ENCODE measurements at regions not wholly inside any gene's neighbourhood (a gene's known extent, or its start where the extent isn't known, plus 50 kb on each side); places are given as distances from the start of the nearest gene placed in this dataset.

DNA sequence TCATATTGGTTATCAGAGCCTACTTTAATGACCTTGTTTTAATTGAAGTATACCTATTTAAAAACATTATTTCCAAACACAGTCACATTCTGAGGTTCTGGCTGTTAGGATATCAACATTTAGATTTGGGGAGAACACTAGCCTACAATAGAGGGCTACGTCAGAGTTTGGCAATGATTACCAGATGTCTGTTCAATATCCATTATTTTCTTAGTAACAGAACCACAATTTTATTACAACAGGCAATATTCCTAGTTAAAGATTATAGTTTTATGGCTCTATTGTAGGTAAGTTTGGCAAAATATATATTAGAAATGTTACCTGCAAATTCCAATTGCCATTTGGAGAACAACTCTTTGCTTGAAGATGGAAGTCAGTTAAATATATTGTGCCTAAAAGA is 1163.1 kb upstream of the MIR17HG start:
- Histone ChIP-seq H3K9me3 (ENCODE audit: control insufficient read depth in 1 of 2, insufficient read depth in 1 of 2, low read depth in 1 of 2, low read length in 2 of 2) (no peaks in the 10 kb centered on the region; a peak in 1 of 4 replicates), H4K20me1 (ENCODE audit: insufficient read depth) (no peaks in the 10 kb centered on the region), H3K27ac (ENCODE audit: low read depth, low read length) (no peak overlapping the region), H3K27me3 (ENCODE audit: insufficient read depth, low read length) (no peaks in the 10 kb centered on the region), H3K9ac (ENCODE audit: low read length) (no peak overlapping the region), H2AFZ (ENCODE audit: low read depth, low read length, poor library complexity, severe bottlenecking) (no peak overlapping the region), H3K4me2 (ENCODE audit: low read length) (no peak overlapping the region), H3K4me1 (ENCODE audit: control insufficient read depth in 1 of 2, insufficient read depth in 2 of 2, low read length in 2 of 2) (no peaks in the 10 kb centered on the region), H3K4me3 (replicated peaks in 1 of 2; ENCODE audit: low read depth in 1 of 2, low read length in 2 of 2) (no peak overlapping the region), H3K9me2 (ENCODE audit: insufficient read depth) (no peaks in the 10 kb centered on the region), H3K79me2 (ENCODE audit: insufficient read depth, low read length) (no peaks in the 10 kb centered on the region), H3K36me3 (ENCODE audit: control insufficient read depth in 1 of 2, insufficient read depth in 2 of 2, low read length in 2 of 2) (no peaks in the 10 kb centered on the region)
- intact Hi-C loops (cut with micrococcal nuclease), result no loop called here
- CTCF ChIA-PET, result no interaction called here
- DNase-seq (ENCODE audit: low read depth, low spot score) (no peak), ATAC-seq (no peak)
- POLR2A ChIA-PET, result no interaction called here
- BruUV-seq (replicated peaks), result no TSS peak
- RAD21 ChIA-PET (ENCODE audit: low non-redundant PET in 1 of 2, low total read pairs in 2 of 2, uncharacterized antibody in 2 of 2, unreplicated experiment in 2 of 2), result no interaction called here
- TF ChIP-seq TCF7L2 (IDR thresholded peaks at IDR 0.05; ENCODE audit: borderline replicate concordance, extremely low read depth, insufficient read depth, insufficient read length) (no peak), ZNF274 (IDR thresholded peaks at IDR 0.05; ENCODE audit: low read depth, low read length) (no peak), RAD21 (IDR thresholded peaks at IDR 0.05; ENCODE audit: low read depth) (no peak), POLR2AphosphoS5 (IDR thresholded peaks at IDR 0.05; ENCODE audit: low read depth, low read length) (no peak), ELF1 (IDR thresholded peaks at IDR 0.05; ENCODE audit: borderline replicate concordance, low read depth) (no peak), EZH2 (IDR thresholded peaks at IDR 0.05) (no peak), SIN3A (IDR thresholded peaks at IDR 0.05; ENCODE audit: low read depth) (no peak), EGR1 (IDR thresholded peaks at IDR 0.05; ENCODE audit: low read depth) (no peak), SP1 (IDR thresholded peaks at IDR 0.05; ENCODE audit: low read depth) (no peak), ZFX (IDR thresholded peaks at IDR 0.05) (no peak), EZH2phosphoT487 (IDR thresholded peaks at IDR 0.05; ENCODE audit: borderline replicate concordance) (no peak), JUND (IDR thresholded peaks at IDR 0.05) (no peak), SRF (IDR thresholded peaks at IDR 0.05; ENCODE audit: low read depth) (no peak), YY1 (IDR thresholded peaks at IDR 0.05; ENCODE audit: extremely low read depth, insufficient replicate concordance, low read depth, low read length) (no peak)
- TF ChIP-seq, protein P1, sequence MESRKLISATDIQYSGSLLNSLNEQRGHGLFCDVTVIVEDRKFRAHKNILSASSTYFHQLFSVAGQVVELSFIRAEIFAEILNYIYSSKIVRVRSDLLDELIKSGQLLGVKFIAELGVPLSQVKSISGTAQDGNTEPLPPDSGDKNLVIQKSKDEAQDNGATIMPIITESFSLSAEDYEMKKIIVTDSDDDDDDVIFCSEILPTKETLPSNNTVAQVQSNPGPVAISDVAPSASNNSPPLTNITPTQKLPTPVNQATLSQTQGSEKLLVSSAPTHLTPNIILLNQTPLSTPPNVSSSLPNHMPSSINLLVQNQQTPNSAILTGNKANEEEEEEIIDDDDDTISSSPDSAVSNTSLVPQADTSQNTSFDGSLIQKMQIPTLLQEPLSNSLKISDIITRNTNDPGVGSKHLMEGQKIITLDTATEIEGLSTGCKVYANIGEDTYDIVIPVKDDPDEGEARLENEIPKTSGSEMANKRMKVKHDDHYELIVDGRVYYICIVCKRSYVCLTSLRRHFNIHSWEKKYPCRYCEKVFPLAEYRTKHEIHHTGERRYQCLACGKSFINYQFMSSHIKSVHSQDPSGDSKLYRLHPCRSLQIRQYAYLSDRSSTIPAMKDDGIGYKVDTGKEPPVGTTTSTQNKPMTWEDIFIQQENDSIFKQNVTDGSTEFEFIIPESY (IDR thresholded peaks at IDR 0.05; ENCODE audit: extremely low read depth, insufficient replicate concordance, low read length), result no peak
- TF ChIP-seq, protein P2, sequence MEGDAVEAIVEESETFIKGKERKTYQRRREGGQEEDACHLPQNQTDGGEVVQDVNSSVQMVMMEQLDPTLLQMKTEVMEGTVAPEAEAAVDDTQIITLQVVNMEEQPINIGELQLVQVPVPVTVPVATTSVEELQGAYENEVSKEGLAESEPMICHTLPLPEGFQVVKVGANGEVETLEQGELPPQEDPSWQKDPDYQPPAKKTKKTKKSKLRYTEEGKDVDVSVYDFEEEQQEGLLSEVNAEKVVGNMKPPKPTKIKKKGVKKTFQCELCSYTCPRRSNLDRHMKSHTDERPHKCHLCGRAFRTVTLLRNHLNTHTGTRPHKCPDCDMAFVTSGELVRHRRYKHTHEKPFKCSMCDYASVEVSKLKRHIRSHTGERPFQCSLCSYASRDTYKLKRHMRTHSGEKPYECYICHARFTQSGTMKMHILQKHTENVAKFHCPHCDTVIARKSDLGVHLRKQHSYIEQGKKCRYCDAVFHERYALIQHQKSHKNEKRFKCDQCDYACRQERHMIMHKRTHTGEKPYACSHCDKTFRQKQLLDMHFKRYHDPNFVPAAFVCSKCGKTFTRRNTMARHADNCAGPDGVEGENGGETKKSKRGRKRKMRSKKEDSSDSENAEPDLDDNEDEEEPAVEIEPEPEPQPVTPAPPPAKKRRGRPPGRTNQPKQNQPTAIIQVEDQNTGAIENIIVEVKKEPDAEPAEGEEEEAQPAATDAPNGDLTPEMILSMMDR (IDR thresholded peaks at IDR 0.05 in 2 of 3, conservative IDR thresholded peaks at IDR 0.05 in 1 of 3; ENCODE audit: borderline replicate concordance in 1 of 3, insufficient read depth in 1 of 3, low read depth in 2 of 3, low read length in 2 of 3), result no peak
- TF ChIP-seq, protein P3, sequence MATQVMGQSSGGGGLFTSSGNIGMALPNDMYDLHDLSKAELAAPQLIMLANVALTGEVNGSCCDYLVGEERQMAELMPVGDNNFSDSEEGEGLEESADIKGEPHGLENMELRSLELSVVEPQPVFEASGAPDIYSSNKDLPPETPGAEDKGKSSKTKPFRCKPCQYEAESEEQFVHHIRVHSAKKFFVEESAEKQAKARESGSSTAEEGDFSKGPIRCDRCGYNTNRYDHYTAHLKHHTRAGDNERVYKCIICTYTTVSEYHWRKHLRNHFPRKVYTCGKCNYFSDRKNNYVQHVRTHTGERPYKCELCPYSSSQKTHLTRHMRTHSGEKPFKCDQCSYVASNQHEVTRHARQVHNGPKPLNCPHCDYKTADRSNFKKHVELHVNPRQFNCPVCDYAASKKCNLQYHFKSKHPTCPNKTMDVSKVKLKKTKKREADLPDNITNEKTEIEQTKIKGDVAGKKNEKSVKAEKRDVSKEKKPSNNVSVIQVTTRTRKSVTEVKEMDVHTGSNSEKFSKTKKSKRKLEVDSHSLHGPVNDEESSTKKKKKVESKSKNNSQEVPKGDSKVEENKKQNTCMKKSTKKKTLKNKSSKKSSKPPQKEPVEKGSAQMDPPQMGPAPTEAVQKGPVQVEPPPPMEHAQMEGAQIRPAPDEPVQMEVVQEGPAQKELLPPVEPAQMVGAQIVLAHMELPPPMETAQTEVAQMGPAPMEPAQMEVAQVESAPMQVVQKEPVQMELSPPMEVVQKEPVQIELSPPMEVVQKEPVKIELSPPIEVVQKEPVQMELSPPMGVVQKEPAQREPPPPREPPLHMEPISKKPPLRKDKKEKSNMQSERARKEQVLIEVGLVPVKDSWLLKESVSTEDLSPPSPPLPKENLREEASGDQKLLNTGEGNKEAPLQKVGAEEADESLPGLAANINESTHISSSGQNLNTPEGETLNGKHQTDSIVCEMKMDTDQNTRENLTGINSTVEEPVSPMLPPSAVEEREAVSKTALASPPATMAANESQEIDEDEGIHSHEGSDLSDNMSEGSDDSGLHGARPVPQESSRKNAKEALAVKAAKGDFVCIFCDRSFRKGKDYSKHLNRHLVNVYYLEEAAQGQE (IDR thresholded peaks at IDR 0.05; ENCODE audit: low read depth), result no peak
- TF ChIP-seq, protein P4, sequence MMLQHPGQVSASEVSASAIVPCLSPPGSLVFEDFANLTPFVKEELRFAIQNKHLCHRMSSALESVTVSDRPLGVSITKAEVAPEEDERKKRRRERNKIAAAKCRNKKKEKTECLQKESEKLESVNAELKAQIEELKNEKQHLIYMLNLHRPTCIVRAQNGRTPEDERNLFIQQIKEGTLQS (IDR thresholded peaks at IDR 0.05), result no peak

Data from HCT116 (cell line).